K562 (cell line): ENCODE measurements at regions not wholly inside any gene's neighbourhood (a gene's known extent, or its start where the extent isn't known, plus 50 kb on each side); places are given as distances from the start of the nearest gene placed in this dataset.

Experiments used
- HDAC3 ChIP-seq: fragments of 450-650 bp; IDR thresholded peaks from 2 replicates; pipeline ENCODE4 v1.6.1; 2018; ENCODE audit warnings: borderline replicate concordance, mild to moderate bottlenecking, moderate library complexity; ENCODE audit not compliant: partially characterized antibody
- MTA3 ChIP-seq: fragments of 450-650 bp; formaldehyde crosslinking; IDR thresholded peaks from 2 replicates; pipeline ENCODE4 v1.6.1; 2017; ENCODE audit warnings: mild to moderate bottlenecking, borderline replicate concordance
- NR3C1 ChIP-seq: sonication (generic); formaldehyde crosslinking; IDR thresholded peaks from 2 replicates; pipeline ENCODE4 v1.8.1; 2022; ENCODE audit warnings: missing genetic modification reagents
- SMAD3 ChIP-seq: fragments of 450-650 bp; formaldehyde crosslinking; conservative IDR thresholded peaks from 2 replicates; pipeline ENCODE4 v1.4.0; 2020; ENCODE audit warnings: mild to moderate bottlenecking
- XRCC4 ChIP-seq: IDR thresholded peaks from one replicate; pipeline ENCODE4 v1.6.1; 2011; ENCODE audit not compliant: insufficient read depth, insufficient read length; ENCODE audit errors: extremely low read depth
- ZBTB8A ChIP-seq: fragments of 450-650 bp; IDR thresholded peaks from 2 replicates; pipeline ENCODE4 v1.6.1; 2018; ENCODE audit warnings: mild to moderate bottlenecking, moderate library complexity; ENCODE audit not compliant: partially characterized antibody
- ZNF354B ChIP-seq: fragments of 250-450 bp; sonication (Bioruptor Pico); IDR thresholded peaks from 2 replicates; pipeline ENCODE4 v1.4.0; 2020
- TF ChIP-seq, protein P1 (sequence below): fragments of 200-800 bp; sonication (Bioruptor generic); IDR thresholded peaks from 2 replicates; pipeline ENCODE4 v1.6.1; 2016; ENCODE audit warnings: missing genetic modification characterization, missing compliant biosample characterization
- TF ChIP-seq, protein P2 (sequence below): fragments of 450-650 bp; formaldehyde crosslinking; IDR thresholded peaks from 2 replicates; pipeline ENCODE4 v1.4.0; 2020; ENCODE audit warnings: mild to moderate bottlenecking, moderate library complexity
- TF ChIP-seq, protein P3 (sequence below), 2 experiments: fragments of 450-650 bp; formaldehyde crosslinking in 1 of 2; IDR thresholded peaks; 2 replicates each; pipeline versions ENCODE4 v1.4.0 to v1.6.1; 2014 to 2020; ENCODE audit warnings: mild to moderate bottlenecking in 2 of 2, borderline replicate concordance in 1 of 2, low read depth in 1 of 2
- TF ChIP-seq, protein P4 (sequence below): sonication (generic); formaldehyde crosslinking; IDR thresholded peaks from 2 replicates; pipeline ENCODE4 v1.8.1; 2022; ENCODE audit warnings: missing genetic modification reagents

DNA sequence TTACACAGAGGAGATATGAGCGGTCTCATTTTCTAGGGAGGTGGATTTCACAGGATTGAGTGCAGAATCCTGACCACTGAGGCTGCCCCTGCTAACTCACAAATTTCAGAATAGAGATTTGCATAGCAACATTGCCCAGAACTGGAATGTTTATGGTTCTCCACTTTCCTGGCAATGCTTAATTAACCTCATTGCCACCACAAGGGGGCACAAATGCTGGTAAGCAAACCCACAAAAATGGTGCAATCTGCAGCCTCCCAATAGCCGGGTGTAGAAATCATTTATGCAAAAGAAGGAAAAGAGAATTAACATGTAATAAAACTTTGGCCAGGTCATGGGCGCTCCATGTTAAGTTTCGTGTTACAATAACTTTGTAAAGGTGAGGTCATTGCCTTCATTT is 112.4 kb downstream of the CYRIA start (continued):
- TF ChIP-seq, protein P1, sequence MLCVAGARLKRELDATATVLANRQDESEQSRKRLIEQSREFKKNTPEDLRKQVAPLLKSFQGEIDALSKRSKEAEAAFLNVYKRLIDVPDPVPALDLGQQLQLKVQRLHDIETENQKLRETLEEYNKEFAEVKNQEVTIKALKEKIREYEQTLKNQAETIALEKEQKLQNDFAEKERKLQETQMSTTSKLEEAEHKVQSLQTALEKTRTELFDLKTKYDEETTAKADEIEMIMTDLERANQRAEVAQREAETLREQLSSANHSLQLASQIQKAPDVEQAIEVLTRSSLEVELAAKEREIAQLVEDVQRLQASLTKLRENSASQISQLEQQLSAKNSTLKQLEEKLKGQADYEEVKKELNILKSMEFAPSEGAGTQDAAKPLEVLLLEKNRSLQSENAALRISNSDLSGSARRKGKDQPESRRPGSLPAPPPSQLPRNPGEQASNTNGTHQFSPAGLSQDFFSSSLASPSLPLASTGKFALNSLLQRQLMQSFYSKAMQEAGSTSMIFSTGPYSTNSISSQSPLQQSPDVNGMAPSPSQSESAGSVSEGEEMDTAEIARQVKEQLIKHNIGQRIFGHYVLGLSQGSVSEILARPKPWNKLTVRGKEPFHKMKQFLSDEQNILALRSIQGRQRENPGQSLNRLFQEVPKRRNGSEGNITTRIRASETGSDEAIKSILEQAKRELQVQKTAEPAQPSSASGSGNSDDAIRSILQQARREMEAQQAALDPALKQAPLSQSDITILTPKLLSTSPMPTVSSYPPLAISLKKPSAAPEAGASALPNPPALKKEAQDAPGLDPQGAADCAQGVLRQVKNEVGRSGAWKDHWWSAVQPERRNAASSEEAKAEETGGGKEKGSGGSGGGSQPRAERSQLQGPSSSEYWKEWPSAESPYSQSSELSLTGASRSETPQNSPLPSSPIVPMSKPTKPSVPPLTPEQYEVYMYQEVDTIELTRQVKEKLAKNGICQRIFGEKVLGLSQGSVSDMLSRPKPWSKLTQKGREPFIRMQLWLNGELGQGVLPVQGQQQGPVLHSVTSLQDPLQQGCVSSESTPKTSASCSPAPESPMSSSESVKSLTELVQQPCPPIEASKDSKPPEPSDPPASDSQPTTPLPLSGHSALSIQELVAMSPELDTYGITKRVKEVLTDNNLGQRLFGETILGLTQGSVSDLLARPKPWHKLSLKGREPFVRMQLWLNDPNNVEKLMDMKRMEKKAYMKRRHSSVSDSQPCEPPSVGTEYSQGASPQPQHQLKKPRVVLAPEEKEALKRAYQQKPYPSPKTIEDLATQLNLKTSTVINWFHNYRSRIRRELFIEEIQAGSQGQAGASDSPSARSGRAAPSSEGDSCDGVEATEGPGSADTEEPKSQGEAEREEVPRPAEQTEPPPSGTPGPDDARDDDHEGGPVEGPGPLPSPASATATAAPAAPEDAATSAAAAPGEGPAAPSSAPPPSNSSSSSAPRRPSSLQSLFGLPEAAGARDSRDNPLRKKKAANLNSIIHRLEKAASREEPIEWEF (CRISPR knock-in tag) = no peak
- TF ChIP-seq, protein P2, sequence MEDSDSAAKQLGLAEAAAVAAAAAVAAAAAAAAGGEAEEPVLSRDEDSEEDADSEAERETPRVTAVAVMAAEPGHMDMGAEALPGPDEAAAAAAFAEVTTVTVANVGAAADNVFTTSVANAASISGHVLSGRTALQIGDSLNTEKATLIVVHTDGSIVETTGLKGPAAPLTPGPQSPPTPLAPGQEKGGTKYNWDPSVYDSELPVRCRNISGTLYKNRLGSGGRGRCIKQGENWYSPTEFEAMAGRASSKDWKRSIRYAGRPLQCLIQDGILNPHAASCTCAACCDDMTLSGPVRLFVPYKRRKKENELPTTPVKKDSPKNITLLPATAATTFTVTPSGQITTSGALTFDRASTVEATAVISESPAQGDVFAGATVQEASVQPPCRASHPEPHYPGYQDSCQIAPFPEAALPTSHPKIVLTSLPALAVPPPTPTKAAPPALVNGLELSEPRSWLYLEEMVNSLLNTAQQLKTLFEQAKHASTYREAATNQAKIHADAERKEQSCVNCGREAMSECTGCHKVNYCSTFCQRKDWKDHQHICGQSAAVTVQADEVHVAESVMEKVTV (CRISPR knock-in tag) = 0 out of 2 replicates have a peak, but pooled peaks have one; percentile 35
- no peak for TF ChIP-seq XRCC4
- TF ChIP-seq MTA3 = no peak
- TF ChIP-seq, protein P3, sequence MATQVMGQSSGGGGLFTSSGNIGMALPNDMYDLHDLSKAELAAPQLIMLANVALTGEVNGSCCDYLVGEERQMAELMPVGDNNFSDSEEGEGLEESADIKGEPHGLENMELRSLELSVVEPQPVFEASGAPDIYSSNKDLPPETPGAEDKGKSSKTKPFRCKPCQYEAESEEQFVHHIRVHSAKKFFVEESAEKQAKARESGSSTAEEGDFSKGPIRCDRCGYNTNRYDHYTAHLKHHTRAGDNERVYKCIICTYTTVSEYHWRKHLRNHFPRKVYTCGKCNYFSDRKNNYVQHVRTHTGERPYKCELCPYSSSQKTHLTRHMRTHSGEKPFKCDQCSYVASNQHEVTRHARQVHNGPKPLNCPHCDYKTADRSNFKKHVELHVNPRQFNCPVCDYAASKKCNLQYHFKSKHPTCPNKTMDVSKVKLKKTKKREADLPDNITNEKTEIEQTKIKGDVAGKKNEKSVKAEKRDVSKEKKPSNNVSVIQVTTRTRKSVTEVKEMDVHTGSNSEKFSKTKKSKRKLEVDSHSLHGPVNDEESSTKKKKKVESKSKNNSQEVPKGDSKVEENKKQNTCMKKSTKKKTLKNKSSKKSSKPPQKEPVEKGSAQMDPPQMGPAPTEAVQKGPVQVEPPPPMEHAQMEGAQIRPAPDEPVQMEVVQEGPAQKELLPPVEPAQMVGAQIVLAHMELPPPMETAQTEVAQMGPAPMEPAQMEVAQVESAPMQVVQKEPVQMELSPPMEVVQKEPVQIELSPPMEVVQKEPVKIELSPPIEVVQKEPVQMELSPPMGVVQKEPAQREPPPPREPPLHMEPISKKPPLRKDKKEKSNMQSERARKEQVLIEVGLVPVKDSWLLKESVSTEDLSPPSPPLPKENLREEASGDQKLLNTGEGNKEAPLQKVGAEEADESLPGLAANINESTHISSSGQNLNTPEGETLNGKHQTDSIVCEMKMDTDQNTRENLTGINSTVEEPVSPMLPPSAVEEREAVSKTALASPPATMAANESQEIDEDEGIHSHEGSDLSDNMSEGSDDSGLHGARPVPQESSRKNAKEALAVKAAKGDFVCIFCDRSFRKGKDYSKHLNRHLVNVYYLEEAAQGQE (IDR thresholded peaks at IDR 0.05; ENCODE audit: borderline replicate concordance) = peak; percentile 33; the same call in 1 of the 2 replicates
- TF ChIP-seq, protein P3 (CRISPR knock-in tag; IDR thresholded peaks at IDR 0.05; ENCODE audit: low read depth) = no peak
- no peak for TF ChIP-seq ZBTB8A
- TF ChIP-seq ZNF354B (CRISPR knock-in tag) = no peak
- TF ChIP-seq HDAC3 = no peak
- no peak for TF ChIP-seq SMAD3 (CRISPR knock-in tag)
- no peak for TF ChIP-seq NR3C1 (CRISPR knock-in tag)
- TF ChIP-seq, protein P4, sequence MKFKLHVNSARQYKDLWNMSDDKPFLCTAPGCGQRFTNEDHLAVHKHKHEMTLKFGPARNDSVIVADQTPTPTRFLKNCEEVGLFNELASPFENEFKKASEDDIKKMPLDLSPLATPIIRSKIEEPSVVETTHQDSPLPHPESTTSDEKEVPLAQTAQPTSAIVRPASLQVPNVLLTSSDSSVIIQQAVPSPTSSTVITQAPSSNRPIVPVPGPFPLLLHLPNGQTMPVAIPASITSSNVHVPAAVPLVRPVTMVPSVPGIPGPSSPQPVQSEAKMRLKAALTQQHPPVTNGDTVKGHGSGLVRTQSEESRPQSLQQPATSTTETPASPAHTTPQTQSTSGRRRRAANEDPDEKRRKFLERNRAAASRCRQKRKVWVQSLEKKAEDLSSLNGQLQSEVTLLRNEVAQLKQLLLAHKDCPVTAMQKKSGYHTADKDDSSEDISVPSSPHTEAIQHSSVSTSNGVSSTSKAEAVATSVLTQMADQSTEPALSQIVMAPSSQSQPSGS (CRISPR knock-in tag) = no peak
